Effector memory CD8-positive, alpha-beta T cell (primary cell): ENCODE measurements at regions not wholly inside any gene's neighbourhood (a gene's known extent, or its start where the extent isn't known, plus 50 kb on each side); places are given as distances from the start of the nearest gene placed in this dataset.

Experiments used
- ATAC-seq: fragments of 150-1000 bp; cut with Tn5 transposase; replicated peaks from 2 replicates; pipeline ENCODE4 v1.10.0; 2021; ENCODE audit warnings: mild to moderate bottlenecking, moderate library complexity
- DNase-seq, 3 experiments: peaks; one replicate each; pipeline ENCODE4 v3.0.0; 2021
- H3K27ac Mint-ChIP-seq, 2 donors: one replicate each; pipeline ENCODE4 v1.8.0; 2022; ENCODE audit warnings: mild to moderate bottlenecking in 2 of 2, mixed read lengths in 2 of 2, moderate library complexity in 2 of 2
- H3K27me3 Mint-ChIP-seq, 2 donors: one replicate each; pipeline ENCODE4 v1.8.0; 2022; ENCODE audit warnings: mixed read lengths in 2 of 2
- H3K36me3 Mint-ChIP-seq: one replicate; pipeline ENCODE4 v1.8.0; 2022; ENCODE audit warnings: mild to moderate bottlenecking, moderate library complexity, mixed read lengths; ENCODE audit not compliant: insufficient read depth
- H3K4me1 Mint-ChIP-seq, 2 donors: one replicate each; pipeline ENCODE4 v1.8.0; 2022; ENCODE audit warnings: low read depth in 2 of 2, mixed read lengths in 2 of 2
- H3K4me3 Mint-ChIP-seq, 2 donors: one replicate each; pipeline ENCODE4 v1.8.0; 2022; ENCODE audit warnings: mild to moderate bottlenecking in 2 of 2, mixed read lengths in 2 of 2, moderate library complexity in 2 of 2
- H3K9me3 Mint-ChIP-seq, 2 donors: one replicate each; pipeline ENCODE4 v1.8.0; 2022; ENCODE audit warnings: mixed read lengths in 2 of 2

- H3K27me3 Mint-ChIP-seq, result peaks cover 0 to 30% of the 10 kb centered on the region in 2 donors
- H3K27ac Mint-ChIP-seq, result no peak overlapping the region
- no peaks in the 10 kb centered on the region for H3K9me3 Mint-ChIP-seq
- no peak overlapping the region for H3K4me3 Mint-ChIP-seq
- ATAC-seq (no peak), DNase-seq (no peak)
- H3K36me3 Mint-ChIP-seq, result no peaks in the 10 kb centered on the region
- H3K4me1 Mint-ChIP-seq, result no peaks in the 10 kb centered on the region
These were observed 366.6 kb upstream of the SHH start for GRCh38 chr7:156178857-156179256.

GRCh38 chr7:156178214-156178613 lies 366.0 kb upstream of the SHH start:
- Mint-ChIP-seq H3K9me3 (no peaks in the 10 kb centered on the region), H3K4me1 (no peaks in the 10 kb centered on the region), H3K4me3 (no peak overlapping the region), H3K36me3 (no peaks in the 10 kb centered on the region), H3K27me3 (peaks cover 0 to 31% of the 10 kb centered on the region in 2 donors), H3K27ac (no peak overlapping the region)
- ATAC-seq (no peak), DNase-seq (no peak)

- Mint-ChIP-seq H3K4me1 (no peaks in the 10 kb centered on the region), H3K27me3 (peaks cover 0 to 36% of the 10 kb centered on the region in 2 donors), H3K4me3 (no peak overlapping the region), H3K9me3 (no peaks in the 10 kb centered on the region), H3K36me3 (no peaks in the 10 kb centered on the region), H3K27ac (no peak overlapping the region)
- ATAC-seq (no peak), DNase-seq (no peak)
These were observed 365.3 kb upstream of the SHH start for GRCh38 chr7:156177422-156178055.

- DNase-seq, result no peak
- Mint-ChIP-seq H3K4me3 (no peak overlapping the region), H3K27me3 (peaks cover 0 to 30% of the 10 kb centered on the region in 2 donors), H3K36me3 (no peaks in the 10 kb centered on the region), H3K27ac (no peak overlapping the region), H3K9me3 (no peaks in the 10 kb centered on the region), H3K4me1 (no peaks in the 10 kb centered on the region)
- no peak for ATAC-seq
These were observed 363.8 kb upstream of the SHH start for GRCh38 chr7:156176039-156176438.

- ATAC-seq (no peak), DNase-seq (no peak)
- H3K36me3 Mint-ChIP-seq, result no peaks in the 10 kb centered on the region
- no peak overlapping the region for H3K27ac Mint-ChIP-seq
- H3K9me3 Mint-ChIP-seq, result no peaks in the 10 kb centered on the region
- H3K27me3 Mint-ChIP-seq, result peaks cover 0 to 26% of the 10 kb centered on the region in 2 donors
- no peaks in the 10 kb centered on the region for H3K4me1 Mint-ChIP-seq
- no peak overlapping the region for H3K4me3 Mint-ChIP-seq
These were observed 362.7 kb upstream of the SHH start for GRCh38 chr7:156175003-156175402.

GRCh38 chr7:156174428-156174827 lies 362.2 kb upstream of the SHH start:
- peaks cover 0 to 20% of the 10 kb centered on the region in 2 donors for H3K27me3 Mint-ChIP-seq
- no peak overlapping the region for H3K4me3 Mint-ChIP-seq
- no peak for DNase-seq
- no peaks in the 10 kb centered on the region for H3K9me3 Mint-ChIP-seq
- no peaks in the 10 kb centered on the region for H3K36me3 Mint-ChIP-seq
- H3K27ac Mint-ChIP-seq, result no peak overlapping the region
- no peak for ATAC-seq
- no peaks in the 10 kb centered on the region for H3K4me1 Mint-ChIP-seq

GRCh38 chr7:156173748-156174353 lies 361.6 kb upstream of the SHH start:
- DNase-seq (no peak), ATAC-seq (no peak)
- Mint-ChIP-seq H3K27ac (no peak overlapping the region), H3K4me3 (no peak overlapping the region), H3K4me1 (no peaks in the 10 kb centered on the region), H3K9me3 (no peaks in the 10 kb centered on the region), H3K36me3 (no peaks in the 10 kb centered on the region), H3K27me3 (peaks cover 0 to 14% of the 10 kb centered on the region in 2 donors)

- no peak overlapping the region for H3K27ac Mint-ChIP-seq
- peaks cover 0 to 9% of the 10 kb centered on the region in 2 donors for H3K27me3 Mint-ChIP-seq
- H3K4me3 Mint-ChIP-seq, result no peak overlapping the region
- H3K9me3 Mint-ChIP-seq, result no peaks in the 10 kb centered on the region
- H3K4me1 Mint-ChIP-seq, result no peaks in the 10 kb centered on the region
- ATAC-seq (no peak), DNase-seq (no peak)
- H3K36me3 Mint-ChIP-seq, result no peaks in the 10 kb centered on the region
These were observed 361.1 kb upstream of the SHH start for GRCh38 chr7:156173346-156173745.

- no peak for DNase-seq
- Mint-ChIP-seq H3K4me3 (no peak overlapping the region), H3K9me3 (no peaks in the 10 kb centered on the region), H3K27ac (no peak overlapping the region), H3K27me3 (peaks cover 0 to 6% of the 10 kb centered on the region in 2 donors), H3K4me1 (no peaks in the 10 kb centered on the region), H3K36me3 (no peaks in the 10 kb centered on the region)
- ATAC-seq, result no peak
These were observed 360.4 kb upstream of the SHH start for GRCh38 chr7:156172638-156173037.

- DNase-seq, result no peak
- Mint-ChIP-seq H3K4me1 (no peaks in the 10 kb centered on the region), H3K27ac (no peak overlapping the region), H3K4me3 (no peak overlapping the region), H3K9me3 (no peaks in the 10 kb centered on the region), H3K27me3 (peaks cover 0 to 14% of the 10 kb centered on the region in 2 donors), H3K36me3 (no peaks in the 10 kb centered on the region)
- no peak for ATAC-seq
These were observed 357.5 kb upstream of the SHH start for GRCh38 chr7:156169474-156170370.

- H3K36me3 Mint-ChIP-seq, result no peaks in the 10 kb centered on the region
- H3K9me3 Mint-ChIP-seq, result no peaks in the 10 kb centered on the region
- no peak overlapping the region for H3K27ac Mint-ChIP-seq
- H3K4me3 Mint-ChIP-seq, result no peak overlapping the region
- H3K4me1 Mint-ChIP-seq, result no peaks in the 10 kb centered on the region
- no peak for DNase-seq
- H3K27me3 Mint-ChIP-seq, result peaks cover 0 to 14% of the 10 kb centered on the region in 2 donors
- no peak for ATAC-seq
These were observed 356.2 kb upstream of the SHH start for GRCh38 chr7:156168434-156168833.

GRCh38 chr7:156167987-156168386 lies 355.7 kb upstream of the SHH start:
- H3K9me3 Mint-ChIP-seq, result no peaks in the 10 kb centered on the region

GRCh38 chr7:156167417-156167807 lies 355.1 kb upstream of the SHH start:
- H3K4me1 Mint-ChIP-seq, result no peaks in the 10 kb centered on the region
- H3K27me3 Mint-ChIP-seq, result peaks cover 0 to 15% of the 10 kb centered on the region in 2 donors
- no peak for DNase-seq
- no peak overlapping the region for H3K27ac Mint-ChIP-seq
- no peak for ATAC-seq
- H3K36me3 Mint-ChIP-seq, result no peaks in the 10 kb centered on the region
- H3K4me3 Mint-ChIP-seq, result no peak overlapping the region
- no peaks in the 10 kb centered on the region for H3K9me3 Mint-ChIP-seq

More at GRCh38 chr7:156167987-156168386, 355.7 kb upstream of the SHH start:
- Mint-ChIP-seq H3K4me3 (no peak overlapping the region), H3K27me3 (peaks cover 0 to 12% of the 10 kb centered on the region in 2 donors), H3K36me3 (no peaks in the 10 kb centered on the region), H3K27ac (no peak overlapping the region), H3K4me1 (no peaks in the 10 kb centered on the region)
- DNase-seq, result no peak
- no peak for ATAC-seq
